Progenitor cell of endocrine pancreas (in vitro differentiated cells): ENCODE measurements at regions not wholly inside any gene's neighbourhood (a gene's known extent, or its start where the extent isn't known, plus 50 kb on each side); places are given as distances from the start of the nearest gene placed in this dataset.
"Not testable (repeated sequence)": the region's sequence is repeated elsewhere in the genome, so short reads cannot be mapped to it uniquely, and the experiment has no call there.

Source experiments
- DNase-seq: peaks from one replicate; pipeline ENCODE4 v3.0.0; 2021; ENCODE audit warnings: low spot score; ENCODE audit not compliant: unreplicated experiment
- H3K27ac Mint-ChIP-seq: 2 replicates; pipeline ENCODE4 v1.8.0; 2021; ENCODE audit warnings: mild to moderate bottlenecking, moderate library complexity, mixed read lengths
- H3K27me3 Mint-ChIP-seq: 2 replicates; pipeline ENCODE4 v1.8.0; 2021; ENCODE audit warnings: mixed read lengths
- H3K36me3 Mint-ChIP-seq: 2 replicates; pipeline ENCODE4 v1.8.0; 2022; ENCODE audit warnings: mixed read lengths; ENCODE audit not compliant: insufficient read depth
- H3K4me1 Mint-ChIP-seq: 2 replicates; pipeline ENCODE4 v1.8.0; 2021; ENCODE audit warnings: low read depth, mixed read lengths
- H3K4me3 Mint-ChIP-seq: 2 replicates; pipeline ENCODE4 v1.8.0; 2021; ENCODE audit warnings: low read depth, mild to moderate bottlenecking, moderate library complexity, mixed read lengths
- H3K9me3 Mint-ChIP-seq: 2 replicates; pipeline ENCODE4 v1.8.0; 2021; ENCODE audit warnings: low read depth, mixed read lengths
- CTCF ChIP-seq: fragments of 200-600 bp; sonication (generic); IDR thresholded peaks from one replicate; pipeline ENCODE4 v1.5.0; 2021; ENCODE audit warnings: antibody characterized with exemption, mild to moderate bottlenecking; ENCODE audit not compliant: unreplicated experiment

DNA sequence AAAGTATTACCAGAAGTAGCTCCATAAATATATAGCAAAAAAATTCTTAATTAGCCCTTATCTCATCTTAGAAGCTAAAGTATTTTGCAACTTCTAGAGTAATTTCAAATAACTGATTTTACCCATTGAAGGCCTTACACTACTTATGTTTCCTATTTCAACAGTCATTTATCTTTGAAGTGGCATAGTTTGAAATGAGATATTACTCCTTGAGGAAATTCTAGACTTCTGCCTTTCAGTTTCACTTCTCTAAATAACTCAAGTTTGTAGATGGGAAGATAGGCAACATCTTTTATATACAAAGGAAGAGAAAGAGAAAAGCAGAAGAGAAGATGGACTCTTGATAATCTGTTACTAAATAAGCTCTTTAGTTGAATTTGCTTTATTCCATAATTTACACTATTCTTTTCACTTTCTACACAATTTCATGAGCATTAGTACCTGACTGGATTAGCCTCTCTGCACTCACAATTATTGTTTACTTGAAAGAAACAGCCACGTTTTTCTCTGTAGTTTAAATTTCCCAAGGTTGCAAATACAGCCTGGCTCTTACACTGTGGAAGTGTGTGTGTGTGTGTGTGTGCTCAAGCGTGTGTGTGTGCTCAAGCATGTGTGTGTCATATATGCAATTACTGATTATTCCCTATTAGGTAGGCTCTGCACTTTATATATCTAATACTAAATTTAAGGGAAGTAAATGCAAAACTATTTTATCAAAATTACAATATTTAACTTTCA is 60.6 kb upstream of the EMB start:
- Mint-ChIP-seq H3K4me1 (no peaks in the 10 kb centered on the region), H3K9me3 (peaks cover 20% of the 10 kb centered on the region), H3K4me3 (no peak overlapping the region), H3K27me3 (no peaks in the 10 kb centered on the region), H3K27ac (no peak overlapping the region), H3K36me3 (no peaks in the 10 kb centered on the region)
- DNase-seq, result no peak
- no peak for TF ChIP-seq CTCF

GRCh38 chr5:50513028-50513457 is 72.0 kb upstream of the EMB start:
- not testable (repeated sequence) for H3K36me3 Mint-ChIP-seq, H3K27me3 Mint-ChIP-seq, DNase-seq, H3K9me3 Mint-ChIP-seq, H3K4me3 Mint-ChIP-seq, H3K4me1 Mint-ChIP-seq, H3K27ac Mint-ChIP-seq
- TF ChIP-seq CTCF, result peak; percentile 52

DNA sequence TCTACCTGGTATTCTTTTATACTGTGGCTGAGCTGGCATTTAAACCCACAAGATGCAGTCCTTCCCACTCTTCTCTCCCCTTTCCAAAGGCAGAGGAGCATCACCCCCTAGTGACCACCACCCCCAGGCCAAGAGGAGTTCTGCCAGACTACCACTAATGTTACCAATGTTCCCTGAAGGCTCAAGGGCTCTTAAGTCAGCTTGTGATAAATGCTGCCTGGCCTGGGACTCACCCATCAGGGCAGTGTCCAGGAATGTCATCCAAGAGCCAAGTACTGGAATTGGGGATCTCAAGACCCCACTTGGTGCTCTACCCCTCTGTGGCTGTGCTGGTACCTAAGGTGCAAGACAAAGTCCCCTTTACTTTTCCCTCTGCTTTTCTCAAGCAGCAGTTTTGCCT is 80.0 kb upstream of the EMB start:
- H3K4me3 Mint-ChIP-seq, H3K9me3 Mint-ChIP-seq, H3K36me3 Mint-ChIP-seq, H3K27me3 Mint-ChIP-seq, H3K27ac Mint-ChIP-seq, H3K4me1 Mint-ChIP-seq, DNase-seq: not testable (repeated sequence)

- H3K36me3 Mint-ChIP-seq, DNase-seq, H3K27ac Mint-ChIP-seq, H3K4me3 Mint-ChIP-seq, H3K27me3 Mint-ChIP-seq, H3K4me1 Mint-ChIP-seq, H3K9me3 Mint-ChIP-seq: not testable (repeated sequence)
Measured at GRCh38 chr5:50527514-50528060, 86.5 kb upstream of the EMB start.

GRCh38 chr5:50535393-50535792 is 94.3 kb upstream of the EMB start:
- Mint-ChIP-seq H3K4me3 (no peak overlapping the region), H3K4me1 (peaks cover 2% of the 10 kb centered on the region), H3K27ac (no peak overlapping the region), H3K27me3 (no peaks in the 10 kb centered on the region), H3K9me3 (peaks cover 4% of the 10 kb centered on the region), H3K36me3 (no peaks in the 10 kb centered on the region)
- no peak for TF ChIP-seq CTCF
- DNase-seq, result no peak

GRCh38 chr5:50537534-50537933 is 96.4 kb upstream of the EMB start:
- not testable (repeated sequence) for H3K27me3 Mint-ChIP-seq, H3K27ac Mint-ChIP-seq, H3K36me3 Mint-ChIP-seq, H3K4me3 Mint-ChIP-seq, H3K4me1 Mint-ChIP-seq, H3K9me3 Mint-ChIP-seq, DNase-seq

DNA sequence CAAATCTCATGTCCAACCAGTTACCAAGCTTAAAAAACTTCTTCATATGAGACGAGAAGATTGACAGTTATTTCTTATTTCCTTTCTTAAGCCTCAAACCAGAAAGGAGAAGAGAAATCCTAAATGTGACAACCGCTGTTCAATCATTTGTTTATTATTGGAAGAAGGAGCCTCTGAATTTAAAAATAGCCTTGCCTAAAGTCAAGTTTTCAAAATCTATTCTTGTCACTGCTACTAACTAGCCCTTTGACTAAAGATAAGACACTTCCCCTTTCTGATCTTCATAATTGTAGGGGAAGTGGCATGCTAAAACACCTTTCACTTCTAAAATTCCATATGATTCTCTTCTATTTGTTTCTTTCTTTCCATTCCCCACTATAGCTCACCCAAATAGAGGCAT is 106.2 kb upstream of the EMB start:
- H3K4me3 Mint-ChIP-seq, result no peak overlapping the region
- no peaks in the 10 kb centered on the region for H3K27me3 Mint-ChIP-seq
- peaks cover 7% of the 10 kb centered on the region for H3K9me3 Mint-ChIP-seq
- H3K4me1 Mint-ChIP-seq, result no peaks in the 10 kb centered on the region
- no peaks in the 10 kb centered on the region for H3K36me3 Mint-ChIP-seq
- no peak for DNase-seq
- H3K27ac Mint-ChIP-seq, result no peak overlapping the region
- no peak for TF ChIP-seq CTCF
